ENCODE measurements at regions not wholly inside any gene's neighbourhood (a gene's known extent, or its start where the extent isn't known, plus 50 kb on each side); places are given as distances from the start of the nearest gene placed in this dataset.
"Not testable (repeated sequence)": the region's sequence is repeated elsewhere in the genome, so short reads cannot be mapped to it uniquely, and the experiment has no call there.

GRCh38 chr9:78172610-78173009, 63.3 kb upstream of the CEP78 start:
- DNase-seq (ENCODE audit: extremely low read depth, low read depth): not testable (repeated sequence)

- DNase-seq (ENCODE audit: extremely low read depth, low read depth): no peak
These were observed 64.2 kb upstream of the CEP78 start for GRCh38 chr9:78171651-78172050.

GRCh38 chr9:78169125-78169524, 66.8 kb upstream of the CEP78 start:
- no peak for DNase-seq (ENCODE audit: extremely low read depth, low read depth)

GRCh38 chr9:78167356-78167755, 68.5 kb upstream of the CEP78 start:
- no peak for DNase-seq (ENCODE audit: extremely low read depth, low read depth)

- no peak for DNase-seq (ENCODE audit: extremely low read depth, low read depth)
These were observed 72.0 kb upstream of the CEP78 start for GRCh38 chr9:78163834-78164233.

- no peak for DNase-seq (ENCODE audit: extremely low read depth, low read depth)
These were observed 77.6 kb upstream of the CEP78 start for GRCh38 chr9:78158286-78158685.

GRCh38 chr9:78150983-78151356, 84.9 kb upstream of the CEP78 start:
- DNase-seq (ENCODE audit: extremely low read depth, low read depth): no peak

GRCh38 chr9:78150312-78150982, 85.4 kb upstream of the CEP78 start:
- DNase-seq (ENCODE audit: extremely low read depth, low read depth): no peak

GRCh38 chr9:78149702-78150291, 86.1 kb upstream of the CEP78 start:
- no peak for DNase-seq (ENCODE audit: extremely low read depth, low read depth)

- DNase-seq (ENCODE audit: extremely low read depth, low read depth): no peak
These were observed 89.6 kb upstream of the CEP78 start for GRCh38 chr9:78146241-78146640.

GRCh38 chr9:78144663-78145377, 91.1 kb upstream of the CEP78 start:
- DNase-seq (ENCODE audit: extremely low read depth, low read depth): no peak

GRCh38 chr9:78144008-78144381, 91.9 kb upstream of the CEP78 start:
- DNase-seq (ENCODE audit: extremely low read depth, low read depth): no peak

- DNase-seq (ENCODE audit: extremely low read depth, low read depth): no peak
These were observed 92.4 kb upstream of the CEP78 start for GRCh38 chr9:78143281-78144007.

GRCh38 chr9:78142264-78142663, 93.6 kb upstream of the CEP78 start:
- not testable (repeated sequence) for DNase-seq (ENCODE audit: extremely low read depth, low read depth)

- no peak for DNase-seq (ENCODE audit: extremely low read depth, low read depth)
These were observed 102.1 kb upstream of the CEP78 start for GRCh38 chr9:78133751-78134150.

- peak; percentile 5 for DNase-seq (ENCODE audit: extremely low read depth, low read depth)
These were observed 101.1 kb upstream of the GNAQ start for GRCh38 chr9:78132701-78133058.

- DNase-seq (ENCODE audit: extremely low read depth, low read depth): no peak
These were observed 100.5 kb upstream of the GNAQ start for GRCh38 chr9:78131969-78132700.

- no peak for DNase-seq (ENCODE audit: extremely low read depth, low read depth)
These were observed 99.2 kb upstream of the GNAQ start for GRCh38 chr9:78130853-78131252.

- peak; percentile 18 for DNase-seq (ENCODE audit: extremely low read depth, low read depth)
These were observed 98.4 kb upstream of the GNAQ start for GRCh38 chr9:78130004-78130403.

- no peak for DNase-seq (ENCODE audit: extremely low read depth, low read depth)
These were observed 95.9 kb upstream of the GNAQ start for GRCh38 chr9:78127279-78128225.

All from NCI-H460 (cell line).